Astrocyte (in vitro differentiated cells and primary cell): ENCODE measurements at regions not wholly inside any gene's neighbourhood (a gene's known extent, or its start where the extent isn't known, plus 50 kb on each side); places are given as distances from the start of the nearest gene placed in this dataset.

ENCODE experiments used
- EZH2 ChIP-seq: IDR thresholded peaks from 2 replicates; pipeline ENCODE4 v1.6.1; 2012; ENCODE audit warnings: mild to moderate bottlenecking, low read length, inconsistent platforms; ENCODE audit not compliant: insufficient read depth
- TF ChIP-seq, protein P1 (sequence below): IDR thresholded peaks from 2 replicates; pipeline ENCODE4 v1.5.1; 2011; ENCODE audit warnings: low read depth, mild to moderate bottlenecking, inconsistent platforms, low read length, moderate library complexity; ENCODE audit not compliant: insufficient read depth

DNA sequence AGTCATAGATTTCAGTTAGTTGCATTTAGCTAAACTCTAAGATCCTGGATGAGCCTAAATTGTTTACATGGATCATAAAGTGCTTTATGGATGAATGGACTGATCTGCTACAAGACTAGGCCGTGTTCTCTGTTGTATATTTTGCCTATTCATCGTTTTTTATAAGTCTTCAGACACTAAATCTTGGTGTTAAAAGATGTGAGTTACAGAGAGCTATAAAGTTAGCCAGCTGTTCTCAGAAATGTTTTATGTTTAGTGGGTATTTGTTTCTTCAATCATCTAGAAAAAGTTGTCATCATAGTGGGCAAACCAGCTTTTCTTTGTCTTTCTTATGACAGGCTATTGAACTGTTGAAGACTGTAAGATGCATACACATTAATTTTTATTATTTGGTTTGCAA lies 585.8 kb upstream of the SEMA6A start:
- TF ChIP-seq, protein P1, sequence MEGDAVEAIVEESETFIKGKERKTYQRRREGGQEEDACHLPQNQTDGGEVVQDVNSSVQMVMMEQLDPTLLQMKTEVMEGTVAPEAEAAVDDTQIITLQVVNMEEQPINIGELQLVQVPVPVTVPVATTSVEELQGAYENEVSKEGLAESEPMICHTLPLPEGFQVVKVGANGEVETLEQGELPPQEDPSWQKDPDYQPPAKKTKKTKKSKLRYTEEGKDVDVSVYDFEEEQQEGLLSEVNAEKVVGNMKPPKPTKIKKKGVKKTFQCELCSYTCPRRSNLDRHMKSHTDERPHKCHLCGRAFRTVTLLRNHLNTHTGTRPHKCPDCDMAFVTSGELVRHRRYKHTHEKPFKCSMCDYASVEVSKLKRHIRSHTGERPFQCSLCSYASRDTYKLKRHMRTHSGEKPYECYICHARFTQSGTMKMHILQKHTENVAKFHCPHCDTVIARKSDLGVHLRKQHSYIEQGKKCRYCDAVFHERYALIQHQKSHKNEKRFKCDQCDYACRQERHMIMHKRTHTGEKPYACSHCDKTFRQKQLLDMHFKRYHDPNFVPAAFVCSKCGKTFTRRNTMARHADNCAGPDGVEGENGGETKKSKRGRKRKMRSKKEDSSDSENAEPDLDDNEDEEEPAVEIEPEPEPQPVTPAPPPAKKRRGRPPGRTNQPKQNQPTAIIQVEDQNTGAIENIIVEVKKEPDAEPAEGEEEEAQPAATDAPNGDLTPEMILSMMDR = no peak
- TF ChIP-seq EZH2 = no peak
